Neuronal stem cell (in vitro differentiated cells): ENCODE measurements at regions not wholly inside any gene's neighbourhood (a gene's known extent, or its start where the extent isn't known, plus 50 kb on each side); places are given as distances from the start of the nearest gene placed in this dataset.

Source experiments
- DNase-seq: peaks from one replicate; pipeline ENCODE4 v3.0.0-alpha.2; 2013; ENCODE audit warnings: low spot score
- H2AFZ ChIP-seq: one replicate; pipeline ENCODE4 v1.6.1; 2013; ENCODE audit warnings: mild to moderate bottlenecking, low read length, inconsistent platforms
- H2AK5ac ChIP-seq: 2 replicates; pipeline ENCODE4 v1.6.1; 2013; ENCODE audit warnings: low read depth, mild to moderate bottlenecking, inconsistent platforms, low read length, moderate library complexity, mixed read lengths
- H2BK120ac ChIP-seq: 2 replicates; pipeline ENCODE4 v1.6.1; 2013; ENCODE audit warnings: low read depth, mild to moderate bottlenecking, inconsistent platforms, low read length, moderate library complexity, mixed read lengths
- H2BK12ac ChIP-seq: one replicate; pipeline ENCODE4 v1.6.1; 2013; ENCODE audit warnings: low read length, inconsistent platforms
- H2BK15ac ChIP-seq: 2 replicates; pipeline ENCODE4 v1.6.1; 2013; ENCODE audit warnings: mild to moderate bottlenecking, low read length, inconsistent platforms, mixed read lengths
- H2BK5ac ChIP-seq: one replicate; pipeline ENCODE4 v1.6.1; 2013; ENCODE audit warnings: inconsistent platforms, mild to moderate bottlenecking, low read length, moderate library complexity
- H3K14ac ChIP-seq: one replicate; pipeline ENCODE4 v1.6.1; 2013; ENCODE audit warnings: low read length, inconsistent platforms
- H3K18ac ChIP-seq: 2 replicates; pipeline ENCODE4 v1.6.1; 2013; ENCODE audit warnings: low read length, inconsistent platforms
- H3K23ac ChIP-seq: 2 replicates; pipeline ENCODE4 v1.6.1; 2013; ENCODE audit warnings: low read depth, mild to moderate bottlenecking, mixed read lengths, low read length, inconsistent platforms; ENCODE audit not compliant: poor library complexity
- H3K27ac ChIP-seq: replicated peaks from 3 replicates; pipeline ENCODE4 v1.5.1; 2013; ENCODE audit warnings: low read length, inconsistent platforms
- H3K27me3 ChIP-seq, 3 experiments: 2 replicates each; pipeline ENCODE4 v1.6.1; 2013; ENCODE audit warnings: low read length in 3 of 3, mild to moderate bottlenecking in 2 of 3, inconsistent platforms in 1 of 3, low read depth in 1 of 3, mixed read lengths in 1 of 3, moderate library complexity in 1 of 3; ENCODE audit not compliant: control insufficient read depth in 3 of 3, insufficient read depth in 3 of 3
- H3K36me3 ChIP-seq, 2 donors: replicated peaks in 1 of 2; 2 replicates each; pipeline ENCODE4 v1.6.1; 2013; ENCODE audit warnings: low read length in 2 of 2; ENCODE audit not compliant: control insufficient read depth in 2 of 2, insufficient read depth in 2 of 2
- H3K4ac ChIP-seq: 2 replicates; pipeline ENCODE4 v1.6.1; 2013; ENCODE audit warnings: inconsistent platforms, mild to moderate bottlenecking, low read length, moderate library complexity
- H3K4me1 ChIP-seq, 2 donors: 1 replicate in 1 of 2; 2 replicates in 1 of 2; pipeline ENCODE4 v1.6.1; 2013; ENCODE audit warnings: low read length in 2 of 2, low read depth in 1 of 2; ENCODE audit not compliant: control insufficient read depth in 2 of 2, insufficient read depth in 1 of 2
- H3K4me2 ChIP-seq: one replicate; pipeline ENCODE4 v1.6.1; 2013; ENCODE audit warnings: mild to moderate bottlenecking, low read length, inconsistent platforms; ENCODE audit not compliant: insufficient read depth, poor library complexity, severe bottlenecking
- H3K4me3 ChIP-seq, 2 donors: 2 replicates each; pipeline ENCODE4 v1.5.1; 2013; ENCODE audit warnings: low read length in 2 of 2, mild to moderate bottlenecking in 2 of 2, inconsistent platforms in 1 of 2, moderate library complexity in 1 of 2
- H3K79me1 ChIP-seq: one replicate; pipeline ENCODE4 v1.6.1; 2013; ENCODE audit warnings: low read depth, mild to moderate bottlenecking, inconsistent platforms, low read length, moderate library complexity
- H3K9ac ChIP-seq: one replicate; pipeline ENCODE4 v1.6.1; 2013; ENCODE audit warnings: mild to moderate bottlenecking, low read depth, low read length, inconsistent platforms; ENCODE audit not compliant: poor library complexity
- H3K9me3 ChIP-seq, 2 donors: replicated peaks in 1 of 2; 2 replicates each; pipeline versions ENCODE3 to v1.6.1; 2013; ENCODE audit warnings: low read length in 2 of 2, mild to moderate bottlenecking in 2 of 2, inconsistent platforms in 1 of 2, low read depth in 1 of 2, mixed read lengths in 1 of 2, moderate library complexity in 1 of 2; ENCODE audit not compliant: control insufficient read depth in 2 of 2, insufficient read depth in 1 of 2
- H4K8ac ChIP-seq: one replicate; pipeline ENCODE4 v1.6.1; 2013; ENCODE audit warnings: low read depth, mild to moderate bottlenecking, inconsistent platforms, low read length, moderate library complexity
- H4K91ac ChIP-seq: one replicate; pipeline ENCODE4 v1.6.1; 2013; ENCODE audit warnings: low read length, low read depth, mild to moderate bottlenecking, inconsistent platforms; ENCODE audit not compliant: poor library complexity
- WGBS, 2 donors: extraction: QIAGEN DNeasy Blood & Tissue Kit; methylation state at CpG; one replicate each; pipeline ENCODE4 v1.1.7; 2013; ENCODE audit warnings: missing lambda C conversion rate in 2 of 2, mixed read lengths in 1 of 2; ENCODE audit not compliant: insufficient read length in 2 of 2, insufficient replicate concordance in 1 of 2; ENCODE audit errors: extremely low coverage in 2 of 2; 5-methylcytosine and 5-hydroxymethylcytosine counted together

DNA sequence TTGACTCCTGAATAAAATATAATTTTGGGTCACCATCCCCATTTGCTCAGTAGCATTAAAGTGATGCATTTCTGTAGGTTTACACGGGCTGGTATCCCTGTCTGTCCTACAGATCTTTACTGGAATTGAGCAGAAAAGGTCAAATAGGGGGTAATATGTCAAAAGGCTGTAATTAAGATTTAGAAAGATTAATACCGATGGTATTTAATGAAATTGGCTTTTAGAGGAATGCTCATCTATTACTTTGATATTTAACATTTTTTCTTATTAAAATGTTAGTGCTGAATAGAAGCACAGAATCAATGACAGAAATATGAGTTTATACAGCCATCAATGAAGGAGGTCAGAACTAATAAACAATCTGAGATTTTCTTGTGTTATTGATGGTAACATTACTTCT, 1762.2 kb upstream of the WWC1 start:
- Histone ChIP-seq H2AFZ (no peak overlapping the region), H3K79me1 (no peaks in the 10 kb centered on the region), H3K36me3 (no peaks in the 10 kb centered on the region), H3K14ac (no peak overlapping the region), H2BK5ac (no peak overlapping the region), H3K4ac (no peak overlapping the region), H3K4me3 (no peak overlapping the region), H4K91ac (no peak overlapping the region), H3K9me3 (no peaks in the 10 kb centered on the region), H3K9ac (no peak overlapping the region), H2AK5ac (no peak overlapping the region), H3K4me1 (peaks cover 0 to 2% of the 10 kb centered on the region in 2 donors), H2BK120ac (no peak overlapping the region), H2BK15ac (no peak overlapping the region), H4K8ac (no peak overlapping the region), H3K4me2 (no peak overlapping the region), H2BK12ac (no peak overlapping the region), H3K27me3 (no peaks in the 10 kb centered on the region), H3K18ac (no peak overlapping the region), H3K23ac (no peak overlapping the region), H3K27ac (no peak overlapping the region)
- DNase-seq: no peak
- WGBS, 2 donors: no CpG with 5 or more reads among the region's 2 CpGs

DNA sequence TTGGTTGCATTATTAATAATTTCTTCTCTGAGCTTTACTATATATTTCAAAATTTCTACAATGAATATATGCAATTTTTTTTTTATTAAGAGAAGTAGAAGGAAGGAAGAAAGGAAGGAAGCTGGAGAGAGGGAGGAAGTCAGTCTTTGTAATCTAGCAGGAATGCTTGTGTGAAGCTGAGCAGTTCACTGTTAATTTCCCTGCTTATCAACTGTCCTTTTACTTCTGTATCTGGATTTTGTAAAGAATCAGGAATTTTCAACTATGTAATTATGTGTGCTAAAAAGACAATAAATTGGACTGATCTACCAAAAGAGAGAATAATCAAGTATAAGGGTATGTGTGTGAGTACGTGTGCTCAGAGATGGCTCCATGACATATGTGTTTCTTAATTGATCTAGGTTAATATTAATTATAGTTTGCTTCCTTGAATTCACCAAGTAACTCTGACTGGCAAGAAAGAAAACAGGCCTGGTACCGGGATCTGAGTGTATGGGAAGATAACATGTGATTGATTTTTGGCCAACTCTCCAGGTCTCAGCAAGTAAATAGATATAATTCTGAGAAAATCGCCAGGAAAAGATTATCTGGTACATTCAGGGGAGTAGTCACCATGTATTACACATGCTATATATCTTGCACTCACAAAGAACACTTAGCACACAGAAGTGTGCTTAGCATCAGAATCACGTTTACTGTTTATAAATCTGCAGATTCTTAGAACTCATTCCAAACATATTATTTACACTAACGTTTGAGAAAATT, 1758.8 kb upstream of the WWC1 start:
- Histone ChIP-seq H3K27me3 (no peaks in the 10 kb centered on the region), H3K4me1 (peaks cover 0 to 2% of the 10 kb centered on the region in 2 donors), H3K9me3 (no peaks in the 10 kb centered on the region), H3K4me2 (no peak overlapping the region), H3K9ac (no peak overlapping the region), H2AK5ac (no peak overlapping the region), H3K14ac (no peak overlapping the region), H2AFZ (no peak overlapping the region), H4K91ac (no peak overlapping the region), H3K23ac (no peak overlapping the region), H3K4ac (no peak overlapping the region), H3K18ac (no peak overlapping the region), H2BK15ac (no peak overlapping the region), H3K27ac (no peak overlapping the region), H3K36me3 (no peaks in the 10 kb centered on the region), H3K79me1 (no peaks in the 10 kb centered on the region), H3K4me3 (no peak overlapping the region), H2BK5ac (no peak overlapping the region), H4K8ac (no peak overlapping the region), H2BK12ac (no peak overlapping the region), H2BK120ac (no peak overlapping the region)
- DNase-seq: no peak
- no CpG with 5 or more reads among the region's 5 CpGs for WGBS, 2 donors

DNA sequence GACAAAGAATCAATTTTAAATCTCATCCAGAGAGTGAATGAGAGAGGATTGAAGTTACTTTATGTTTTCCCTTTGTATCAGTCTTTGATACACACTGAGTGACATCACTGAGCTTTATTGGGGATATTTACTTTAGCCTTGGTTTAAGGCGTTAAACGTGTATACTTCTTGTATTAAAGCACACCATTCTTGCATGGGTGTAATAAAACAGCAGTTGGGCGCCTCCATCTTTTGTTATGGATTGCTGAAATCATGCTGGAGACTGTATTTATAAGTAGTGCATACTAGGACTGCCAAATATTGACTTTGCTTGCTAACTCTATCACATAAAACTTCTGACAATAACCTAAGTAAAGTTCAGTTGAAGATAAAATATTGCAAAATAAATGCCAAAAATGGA, 1755.8 kb upstream of the WWC1 start:
- Histone ChIP-seq H3K27me3 (no peaks in the 10 kb centered on the region), H4K8ac (no peak overlapping the region), H2AK5ac (no peak overlapping the region), H2AFZ (no peak overlapping the region), H3K4me3 (no peak overlapping the region), H2BK120ac (no peak overlapping the region), H2BK12ac (no peak overlapping the region), H2BK5ac (no peak overlapping the region), H3K79me1 (no peaks in the 10 kb centered on the region), H3K4me1 (peaks cover 0 to 4% of the 10 kb centered on the region in 2 donors), H3K36me3 (no peaks in the 10 kb centered on the region), H3K9ac (no peak overlapping the region), H3K18ac (no peak overlapping the region), H3K4me2 (no peak overlapping the region), H3K23ac (no peak overlapping the region), H4K91ac (no peak overlapping the region), H3K4ac (no peak overlapping the region), H3K9me3 (peaks cover 0 to 3% of the 10 kb centered on the region in 2 donors), H3K27ac (no peak overlapping the region), H3K14ac (no peak overlapping the region), H2BK15ac (no peak overlapping the region)
- WGBS, 2 donors: no CpG with 5 or more reads among the region's 3 CpGs
- no peak for DNase-seq

DNA sequence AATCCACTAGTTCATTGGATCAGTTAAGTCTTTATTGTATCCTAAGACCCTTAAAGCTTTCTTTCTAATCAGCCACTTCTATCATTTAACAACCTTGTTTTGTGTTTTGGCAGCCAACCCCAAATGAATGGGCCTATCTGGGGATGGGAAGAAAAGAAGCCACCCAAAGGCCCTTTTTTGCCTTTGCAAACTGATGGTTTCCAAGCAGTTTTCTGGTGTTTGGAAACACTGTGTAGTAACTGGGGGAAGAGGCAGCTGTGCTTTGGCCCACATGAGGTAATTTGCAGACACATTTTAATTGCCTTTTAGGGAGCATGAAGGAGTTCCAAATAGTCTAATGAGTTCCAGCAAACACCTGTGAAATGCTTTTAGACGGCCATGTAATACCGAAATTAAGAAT, 1751.3 kb upstream of the WWC1 start:
- Histone ChIP-seq H3K4me1 (peaks cover 0 to 4% of the 10 kb centered on the region in 2 donors), H3K18ac (no peak overlapping the region), H4K91ac (no peak overlapping the region), H3K14ac (no peak overlapping the region), H2AFZ (no peak overlapping the region), H3K36me3 (no peaks in the 10 kb centered on the region), H2BK120ac (no peak overlapping the region), H3K23ac (no peak overlapping the region), H3K4me3 (no peak overlapping the region), H2AK5ac (no peak overlapping the region), H3K9me3 (peaks cover 0 to 3% of the 10 kb centered on the region in 2 donors), H3K4me2 (no peak overlapping the region), H3K27me3 (no peaks in the 10 kb centered on the region), H4K8ac (no peak overlapping the region), H3K27ac (no peak overlapping the region), H2BK5ac (no peak overlapping the region), H2BK12ac (no peak overlapping the region), H3K79me1 (no peaks in the 10 kb centered on the region), H3K9ac (no peak overlapping the region), H2BK15ac (no peak overlapping the region), H3K4ac (no peak overlapping the region)
- DNase-seq: peak; percentile 43
- WGBS, 2 donors: no CpG with 5 or more reads among the region's 2 CpGs
